NCI-H524 treated with DMSO at 0.1 percent for 48 hours (cell line): ENCODE measurements at regions not wholly inside any gene's neighbourhood (a gene's known extent, or its start where the extent isn't known, plus 50 kb on each side); places are given as distances from the start of the nearest gene placed in this dataset.
A peak's percentile ranks its signal among the peaks of the same experiment; 100 is the strongest.
"Not testable (repeated sequence)": the region's sequence is repeated elsewhere in the genome, so short reads cannot be mapped to it uniquely, and the experiment has no call there.

ENCODE experiments used
- DNase-seq: peaks from one replicate; lab custom pipeline; 2025; lab: John Stamatoyannopoulos, UW

GRCh38 chr2:200173691-200174090 is 132.8 kb upstream of the SPATS2L start:
- no peak for DNase-seq

GRCh38 chr2:200174433-200175216 is 131.9 kb upstream of the SPATS2L start:
- DNase-seq: no peak

- DNase-seq: peak; percentile 95
These were observed 128.3 kb upstream of the SPATS2L start for GRCh38 chr2:200177971-200178911.

- DNase-seq: no peak
These were observed 127.3 kb upstream of the SPATS2L start for GRCh38 chr2:200179151-200179550.

- DNase-seq: no peak
These were observed 125.5 kb upstream of the SPATS2L start for GRCh38 chr2:200180943-200181342.

- DNase-seq: no peak
These were observed 124.7 kb upstream of the SPATS2L start for GRCh38 chr2:200181755-200182154.

GRCh38 chr2:200184748-200185627 is 121.5 kb upstream of the SPATS2L start:
- DNase-seq: no peak

GRCh38 chr2:200185628-200186000 is 120.9 kb upstream of the SPATS2L start:
- DNase-seq: peak; percentile 30

GRCh38 chr2:200186002-200186401 is 120.5 kb upstream of the SPATS2L start:
- no peak for DNase-seq

GRCh38 chr2:200188876-200189275 is 117.6 kb upstream of the SPATS2L start:
- no peak for DNase-seq

GRCh38 chr2:200189964-200190363 is 116.5 kb upstream of the SPATS2L start:
- DNase-seq: no peak

- no peak for DNase-seq
These were observed 113.2 kb upstream of the SPATS2L start for GRCh38 chr2:200193331-200193730.

- DNase-seq: no peak
These were observed 112.7 kb upstream of the SPATS2L start for GRCh38 chr2:200193791-200194190.

- DNase-seq: no peak
These were observed 111.7 kb upstream of the SPATS2L start for GRCh38 chr2:200194746-200195145.

- DNase-seq: no peak
These were observed 107.5 kb upstream of the SPATS2L start for GRCh38 chr2:200199005-200199404.

- no peak for DNase-seq
These were observed 106.8 kb upstream of the SPATS2L start for GRCh38 chr2:200199576-200200263.

- DNase-seq: not testable (repeated sequence)
These were observed 104.7 kb upstream of the SPATS2L start for GRCh38 chr2:200201839-200202238.

GRCh38 chr2:200203381-200203827 is 103.1 kb upstream of the SPATS2L start:
- no peak for DNase-seq

GRCh38 chr2:200208041-200208440 is 98.5 kb upstream of the SPATS2L start:
- no peak for DNase-seq

- no peak for DNase-seq
These were observed 97.5 kb upstream of the SPATS2L start for GRCh38 chr2:200209030-200209429.

- DNase-seq: no peak
These were observed 94.8 kb upstream of the SPATS2L start for GRCh38 chr2:200211643-200212042.
